H1 (cell line): ENCODE measurements at regions not wholly inside any gene's neighbourhood (a gene's known extent, or its start where the extent isn't known, plus 50 kb on each side); places are given as distances from the start of the nearest gene placed in this dataset.

Source experiments
- CTCF ChIA-PET: fragments of 300-600 bp; sonication (Branson Sonifier 250); formaldehyde crosslinking; loops from one replicate; lab custom pipeline; 2021; ENCODE audit not compliant: partially characterized antibody; lab: Charles Lee
- POLR2A ChIA-PET: fragments of 300-600 bp; sonication (Branson Sonifier 250); formaldehyde crosslinking; loops from one replicate; lab custom pipeline; 2021; ENCODE audit warnings: inconsistent platforms; ENCODE audit not compliant: partially characterized antibody; lab: Charles Lee
- DNase-seq, 2 experiments: peaks; one replicate each; pipeline versions ENCODE4 v3.0.0 to v3.0.0-alpha.2; 2010 to 2022; ENCODE audit warnings: low spot score in 2 of 2, low read depth in 1 of 2, mixed read lengths in 1 of 2
- FAIRE-seq: peaks from 2 replicates; lab custom pipeline; 2011; peaks lifted over from hg19 to GRCh38; lab: Jason Lieb, UNC
- H2AFZ ChIP-seq: 2 replicates; pipeline ENCODE4 v1.8.1; 2012; ENCODE audit warnings: low read length, inconsistent platforms
- H2AK5ac ChIP-seq: 2 replicates; pipeline ENCODE4 v1.6.1; 2013; ENCODE audit warnings: low read depth, low read length
- H2BK120ac ChIP-seq: replicated peaks from 2 replicates; pipeline ENCODE3; 2013; ENCODE audit warnings: low read depth, low read length, inconsistent platforms
- H2BK12ac ChIP-seq: 2 replicates; pipeline ENCODE4 v1.6.1; 2013; ENCODE audit warnings: low read depth, low read length
- H2BK15ac ChIP-seq: 2 replicates; pipeline ENCODE4 v1.6.1; 2013; ENCODE audit warnings: low read length
- H2BK20ac ChIP-seq: 2 replicates; pipeline ENCODE4 v1.6.1; 2013; ENCODE audit warnings: low read length
- H2BK5ac ChIP-seq: 2 replicates; pipeline ENCODE4 v1.6.1; 2013; ENCODE audit warnings: low read depth, low read length
- H3K14ac ChIP-seq: 2 replicates; pipeline ENCODE4 v1.6.1; 2013; ENCODE audit warnings: inconsistent platforms; ENCODE audit not compliant: insufficient read length
- H3K18ac ChIP-seq: 2 replicates; pipeline ENCODE4 v1.6.1; 2013; ENCODE audit warnings: low read length; ENCODE audit errors: extremely low read depth
- H3K23ac ChIP-seq: 2 replicates; pipeline ENCODE4 v1.6.1; 2013; ENCODE audit warnings: inconsistent platforms; ENCODE audit not compliant: insufficient read length
- H3K23me2 ChIP-seq: 2 replicates; pipeline ENCODE4 v1.6.1; 2013; ENCODE audit warnings: low read depth, low read length
- H3K27ac ChIP-seq: 2 replicates; pipeline ENCODE4 v1.6.1; 2011; ENCODE audit warnings: low read depth, low read length, inconsistent platforms
- H3K27me3 ChIP-seq, 4 experiments: replicated peaks in 1 of 4; 1 replicate in 1 of 4; 2 replicates in 3 of 4; pipeline versions ENCODE4 v1.6.1 to v1.8.1; 2011 to 2013; ENCODE audit warnings: low read length in 3 of 4, mild to moderate bottlenecking in 3 of 4, inconsistent platforms in 2 of 4, mixed read lengths in 2 of 4, moderate library complexity in 1 of 4; ENCODE audit not compliant: control insufficient read depth in 3 of 4, insufficient read depth in 3 of 4; ENCODE audit errors: extremely low read depth in 1 of 4
- H3K36me3 ChIP-seq, 4 experiments: 2 replicates each; pipeline versions ENCODE4 v1.6.1 to v1.8.1; 2011 to 2013; ENCODE audit warnings: mild to moderate bottlenecking in 4 of 4, low read length in 3 of 4, moderate library complexity in 2 of 4, control low read depth in 1 of 4, inconsistent platforms in 1 of 4; ENCODE audit not compliant: insufficient read depth in 4 of 4, control insufficient read depth in 2 of 4
- H3K4ac ChIP-seq: replicated peaks from 2 replicates; pipeline ENCODE3; 2013; ENCODE audit warnings: low read length, low read depth, mixed read lengths, inconsistent platforms; ENCODE audit not compliant: insufficient read length
- H3K4me1 ChIP-seq, 4 experiments: replicated peaks in 1 of 4; 1 replicate in 1 of 4; 2 replicates in 3 of 4; pipeline versions ENCODE4 v1.6.1 to v1.8.1; 2011 to 2013; ENCODE audit warnings: low read length in 3 of 4, inconsistent platforms in 2 of 4, mixed read lengths in 1 of 4; ENCODE audit not compliant: insufficient read depth in 4 of 4, control insufficient read depth in 3 of 4
- H3K4me2 ChIP-seq, 2 experiments: 2 replicates each; pipeline versions ENCODE4 v1.6.1 to v1.8.1; 2011 to 2013; ENCODE audit warnings: low read depth in 2 of 2, low read length in 2 of 2, control low read depth in 1 of 2, inconsistent platforms in 1 of 2, mild to moderate bottlenecking in 1 of 2; ENCODE audit not compliant: insufficient read depth in 1 of 2
- H3K4me3 ChIP-seq, 4 experiments: fragments of 200-600, 300-600 bp in 1 of 4; sonication (generic), shearing (Covaris generic), sonication (Bioruptor Twin) in 1 of 4; 2 replicates each; pipeline versions ENCODE4 v1.5.1 to v1.8.1; 2011 to 2016; ENCODE audit warnings: low read length in 4 of 4, low read depth in 3 of 4, control low read depth in 2 of 4, inconsistent platforms in 2 of 4, mild to moderate bottlenecking in 2 of 4, mixed read lengths in 1 of 4, moderate library complexity in 1 of 4; ENCODE audit not compliant: insufficient read depth in 2 of 4; ENCODE audit errors: extremely low read depth in 1 of 4
- H3K56ac ChIP-seq: replicated peaks from 2 replicates; pipeline ENCODE3; 2013; ENCODE audit warnings: low read depth, mild to moderate bottlenecking, mixed read lengths, low read length, inconsistent platforms; ENCODE audit not compliant: insufficient read length
- H3K79me1 ChIP-seq: 2 replicates; pipeline ENCODE4 v1.6.1; 2013; ENCODE audit warnings: low read depth, low read length, control low read depth
- H3K79me2 ChIP-seq, 2 experiments: 2 replicates each; pipeline versions ENCODE4 v1.6.1 to v1.8.1; 2012 to 2013; ENCODE audit warnings: low read length in 2 of 2, mild to moderate bottlenecking in 2 of 2, inconsistent platforms in 1 of 2; ENCODE audit not compliant: insufficient read depth in 2 of 2, control insufficient read depth in 1 of 2
- H3K9ac ChIP-seq, 4 experiments: replicated peaks in 1 of 4; 1 replicate in 1 of 4; 2 replicates in 3 of 4; pipeline versions ENCODE4 v1.6.1 to v1.8.1; 2011 to 2013; ENCODE audit warnings: low read depth in 3 of 4, low read length in 3 of 4, control low read depth in 2 of 4, mild to moderate bottlenecking in 2 of 4, moderate library complexity in 2 of 4, inconsistent platforms in 1 of 4; ENCODE audit errors: extremely low read depth in 1 of 4
- H3K9me3 ChIP-seq, 2 experiments: 2 replicates each; pipeline versions ENCODE4 v1.6.1 to v1.8.1; 2012 to 2013; ENCODE audit warnings: mild to moderate bottlenecking in 2 of 2, moderate library complexity in 2 of 2, control low read depth in 1 of 2, inconsistent platforms in 1 of 2, low read depth in 1 of 2, low read length in 1 of 2, mixed read lengths in 1 of 2; ENCODE audit not compliant: insufficient read depth in 2 of 2
- H4K20me1 ChIP-seq, 2 experiments: replicated peaks in 1 of 2; 2 replicates each; pipeline versions ENCODE3 to v1.8.1; 2011 to 2013; ENCODE audit warnings: inconsistent platforms in 2 of 2, low read length in 2 of 2, mild to moderate bottlenecking in 1 of 2; ENCODE audit not compliant: insufficient read depth in 2 of 2, control insufficient read depth in 1 of 2
- H4K5ac ChIP-seq: 2 replicates; pipeline ENCODE4 v1.6.1; 2013; ENCODE audit warnings: low read length, low read depth, mixed read lengths, inconsistent platforms; ENCODE audit not compliant: insufficient read length
- H4K8ac ChIP-seq: 2 replicates; pipeline ENCODE4 v1.8.0; 2013; ENCODE audit warnings: mild to moderate bottlenecking, moderate library complexity, low read length, inconsistent platforms; ENCODE audit not compliant: insufficient read depth; ENCODE audit errors: extremely low read depth
- H4K91ac ChIP-seq: replicated peaks from 2 replicates; pipeline ENCODE3; 2013; ENCODE audit warnings: low read length, mixed read lengths, inconsistent platforms; ENCODE audit not compliant: insufficient read length
- BCL11A ChIP-seq, 2 experiments: IDR thresholded peaks; one replicate each; pipeline ENCODE4 v1.6.1; 2011; ENCODE audit warnings: low read depth in 2 of 2, low read length in 2 of 2, mild to moderate bottlenecking in 2 of 2
- RXRA ChIP-seq: IDR thresholded peaks from 2 replicates; pipeline ENCODE4 v1.6.1; 2011; ENCODE audit warnings: low read depth, mild to moderate bottlenecking, low read length, moderate library complexity; ENCODE audit not compliant: insufficient read depth
- WGBS, 2 experiments: shearing (Covaris generic) in 1 of 2; methylation state at CpG; one replicate each; pipeline versions ENCODE4 v1.1.6 to v1.1.7; 2013 to 2015; ENCODE audit warnings: low lambda C conversion rate in 2 of 2, mixed read lengths in 2 of 2, inconsistent platforms in 1 of 2, low coverage in 1 of 2, missing lambda C conversion rate in 1 of 2; ENCODE audit not compliant: insufficient replicate concordance in 2 of 2, insufficient coverage in 1 of 2, insufficient read length in 1 of 2; ENCODE audit errors: extremely low coverage in 1 of 2, missing lambda C conversion rate in 1 of 2; 5-methylcytosine and 5-hydroxymethylcytosine counted together

GRCh38 chrX:25143596-25143995 lies 127.8 kb upstream of the ARX start:
- Histone ChIP-seq H4K20me1 (no peaks in the 10 kb centered on the region), H4K5ac (no peak overlapping the region)
- no peak for TF ChIP-seq RXRA
- no peak for TF ChIP-seq BCL11A (IDR thresholded peaks at IDR 0.05; ENCODE audit: low read depth in 2 of 2, low read length in 2 of 2)
- TF ChIP-seq, all 59 proteins: peak for 0
- H3K4me1 ChIP-seq = no peaks in the 10 kb centered on the region; a peak in 1 of 7 replicates
- no peak overlapping the region for H3K4ac ChIP-seq
- no peak overlapping the region for H4K8ac ChIP-seq
- H3K56ac ChIP-seq = no peak overlapping the region
- no peaks in the 10 kb centered on the region for H3K27me3 ChIP-seq
- POLR2A ChIA-PET = interaction anchor here (1.1 kb wide), 1 partner anchor 26 kb away, joined by 3 read pairs; no protein-coding TSS in a partner anchor
- H2BK20ac ChIP-seq = no peak overlapping the region
- H3K18ac ChIP-seq = no peak overlapping the region
- H3K79me1 ChIP-seq = no peaks in the 10 kb centered on the region
- no peak overlapping the region for H3K23ac ChIP-seq
- no peak overlapping the region for H2BK5ac ChIP-seq
- H2BK15ac ChIP-seq = no peak overlapping the region
- H3K4me3 ChIP-seq = no peak overlapping the region
- CTCF ChIA-PET = interaction anchor here (0.5 to 3.2 kb wide), 35 partner anchors 8 to 391 kb away, joined by 3 to 60 read pairs (median 4); partner anchors contain the start of gene ARX
- no peak overlapping the region for H3K14ac ChIP-seq
- no peak overlapping the region for H2AFZ ChIP-seq
- H2AK5ac ChIP-seq = no peak overlapping the region
- H3K23me2 ChIP-seq = no peaks in the 10 kb centered on the region
- H3K9me3 ChIP-seq = no peaks in the 10 kb centered on the region
- H3K79me2 ChIP-seq = no peaks in the 10 kb centered on the region
- DNase-seq (no peak), FAIRE-seq (no peak)
- no peak overlapping the region for H3K27ac ChIP-seq
- WGBS, 2 experiments = 75% methylated on average over 8 of the region's 8 CpGs; no CpG with 5 or more reads in 1 of the 2 experiments
- H2BK12ac ChIP-seq = no peak overlapping the region
- no peaks in the 10 kb centered on the region for H3K36me3 ChIP-seq
- H3K4me2 ChIP-seq = no peak overlapping the region
- no peak overlapping the region for H3K9ac ChIP-seq
- H2BK120ac ChIP-seq = no peak overlapping the region
- H4K91ac ChIP-seq = no peak overlapping the region
